Skin of body (tissue), 1 donor: ENCODE measurements at regions not wholly inside any gene's neighbourhood (a gene's known extent, or its start where the extent isn't known, plus 50 kb on each side); places are given as distances from the start of the nearest gene placed in this dataset.

ENCODE experiments used
- DNase-seq: peaks from one replicate; lab custom pipeline; 2025; lab: John Stamatoyannopoulos, UW

DNA sequence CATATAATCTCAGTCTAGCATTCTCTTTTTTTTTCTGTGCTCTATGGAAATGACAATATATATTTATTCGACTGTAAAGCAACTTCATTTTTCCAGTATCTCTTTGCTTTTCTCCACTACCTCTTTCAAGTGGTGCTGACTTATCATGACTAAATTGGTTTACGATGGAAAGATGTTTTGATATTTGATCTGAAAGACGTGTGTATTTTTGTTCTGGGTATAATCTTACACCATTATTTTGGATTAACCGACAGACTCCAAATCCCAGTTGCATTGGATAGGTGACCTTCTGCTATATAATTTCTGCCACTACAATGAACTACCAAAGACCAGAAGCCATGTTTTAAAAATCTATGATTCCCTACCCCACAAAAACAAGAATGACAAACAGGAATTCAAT is 380.5 kb upstream of the NFE2L3 start:
- no peak for DNase-seq

DNA sequence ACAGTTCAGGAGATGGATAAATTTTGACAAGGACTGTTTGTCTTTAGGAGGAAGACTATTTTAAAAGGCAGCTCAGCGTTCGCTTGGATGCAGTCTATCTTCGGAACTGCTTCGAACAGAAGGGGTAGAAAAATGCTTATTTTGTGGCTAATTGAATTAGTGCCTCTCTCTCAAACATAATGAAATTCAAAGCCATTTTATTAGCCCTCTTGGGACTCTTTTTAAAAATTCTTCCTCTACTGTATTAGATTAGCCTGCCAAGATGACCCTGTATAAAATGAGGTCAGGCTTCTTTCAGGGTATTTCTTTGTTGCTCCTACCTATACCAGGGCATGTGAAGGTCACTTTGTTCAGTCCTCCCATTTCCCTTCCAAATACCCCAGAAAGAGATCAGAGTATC is 379.2 kb upstream of the NFE2L3 start:
- no peak for DNase-seq

DNA sequence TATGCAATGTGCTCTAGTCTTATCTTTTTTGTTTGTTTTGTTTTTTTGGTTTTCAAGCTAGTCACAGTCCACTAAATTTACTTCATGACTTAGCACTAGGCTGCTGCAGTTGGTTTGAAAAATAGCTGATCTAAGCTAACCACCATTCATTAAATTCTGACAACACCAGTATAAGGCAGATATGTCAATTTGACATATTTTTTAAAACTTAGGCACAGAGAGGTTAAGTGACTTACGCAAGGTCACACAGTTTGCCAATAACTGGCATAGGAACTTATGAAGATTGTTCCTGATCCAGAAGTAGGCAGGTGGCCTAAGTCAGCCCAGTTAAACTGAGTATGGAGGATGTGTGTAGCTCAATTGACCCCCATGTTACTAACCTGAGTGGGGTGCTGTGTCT is 377.3 kb upstream of the NFE2L3 start:
- no peak for DNase-seq

GRCh38 chr7:25775570-25775969 is 376.4 kb upstream of the NFE2L3 start:
- DNase-seq = no peak

DNA sequence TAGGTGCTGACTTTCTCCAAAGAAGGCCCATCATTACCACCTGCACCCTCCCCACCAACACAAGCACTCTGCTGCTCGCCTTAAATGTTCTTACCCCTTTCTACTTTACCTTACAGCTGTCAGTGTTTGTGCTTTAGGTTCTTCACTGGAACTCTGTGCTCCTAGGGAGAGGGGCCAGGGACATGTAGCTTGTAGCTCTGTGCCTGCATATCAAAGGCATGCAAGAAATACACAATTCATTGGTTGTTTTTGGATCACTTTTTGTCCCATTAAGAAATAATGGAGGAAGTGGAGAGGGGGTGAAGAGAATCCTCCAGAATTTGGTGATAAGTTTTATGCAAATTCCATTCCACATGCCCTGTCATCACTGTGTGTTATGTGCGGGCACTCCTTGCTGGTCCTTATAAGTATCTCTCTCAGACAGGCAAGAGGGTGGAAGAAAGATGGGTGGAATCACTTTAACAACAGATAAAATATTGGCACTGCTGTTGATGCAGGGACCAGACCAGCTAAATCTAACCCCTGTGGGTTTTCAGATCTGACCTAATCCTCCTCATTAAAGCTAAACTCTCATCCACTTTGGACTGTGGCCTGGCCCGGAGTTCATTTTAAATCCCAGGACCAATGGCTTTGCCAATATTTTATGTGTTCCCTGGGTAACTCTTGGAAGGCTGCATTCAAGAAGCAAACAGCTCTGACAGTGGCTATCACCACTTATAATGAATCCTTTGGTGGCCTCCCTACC is 375.8 kb upstream of the NFE2L3 start:
- peak; percentile 71 for DNase-seq

DNA sequence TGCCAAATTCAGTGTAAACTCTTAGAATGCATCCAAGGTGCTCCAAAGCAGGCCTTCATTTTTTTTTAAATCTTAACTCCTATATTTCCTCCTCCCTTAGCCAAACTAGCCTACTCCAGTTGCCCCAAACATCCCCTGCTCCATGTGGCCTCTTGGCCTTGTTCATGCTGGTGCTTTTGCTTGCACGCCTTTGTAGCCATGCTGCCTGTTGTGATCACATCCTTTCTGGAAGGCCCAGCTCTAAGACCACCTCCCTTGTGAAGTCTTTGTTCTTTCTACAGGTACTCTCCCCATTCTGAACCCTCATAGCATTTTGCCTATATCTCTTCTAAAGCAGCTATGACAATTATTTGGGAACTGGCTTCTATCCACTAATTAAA is 375.3 kb upstream of the NFE2L3 start:
- DNase-seq = no peak

DNA sequence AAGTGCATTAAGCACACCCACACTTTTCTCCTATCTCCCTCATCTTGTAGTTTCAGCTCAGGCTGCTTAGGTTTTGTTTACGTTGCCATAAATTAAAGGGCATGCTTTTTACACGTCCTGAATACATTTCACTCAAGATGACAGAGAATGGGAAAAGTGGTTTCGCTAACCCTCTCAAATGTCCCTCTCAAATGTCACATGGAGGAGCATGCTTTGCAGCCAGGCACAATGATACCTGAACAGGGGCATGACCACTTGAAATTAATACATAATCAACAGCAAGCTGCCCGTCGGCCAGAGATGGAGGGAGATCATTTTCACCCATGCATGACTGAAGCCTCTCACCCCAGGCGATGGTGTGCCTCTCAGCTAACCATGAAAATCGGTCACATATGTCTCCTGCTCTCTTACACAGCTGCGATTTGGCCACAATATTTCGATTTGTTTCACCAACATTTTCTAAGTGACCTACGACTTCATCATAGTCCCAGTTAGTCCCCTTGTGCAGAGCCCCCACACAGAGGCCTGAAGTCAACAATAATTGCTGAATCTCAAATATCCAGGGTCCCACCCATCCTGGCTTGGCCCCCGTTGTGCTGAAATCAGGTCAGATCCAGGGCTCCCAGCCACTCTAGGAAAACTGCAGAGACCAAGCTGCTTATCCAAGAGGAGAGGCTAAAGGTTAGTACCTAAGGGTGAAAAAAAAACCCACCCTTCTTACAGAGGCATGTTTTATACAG is 373.9 kb upstream of the NFE2L3 start:
- no peak for DNase-seq

GRCh38 chr7:25779002-25779546 is 372.9 kb upstream of the NFE2L3 start:
- DNase-seq = no peak

GRCh38 chr7:25780904-25781303 is 371.1 kb upstream of the NFE2L3 start:
- no peak for DNase-seq

- DNase-seq = no peak
Measured at GRCh38 chr7:25781704-25782103, 370.3 kb upstream of the NFE2L3 start.

DNA sequence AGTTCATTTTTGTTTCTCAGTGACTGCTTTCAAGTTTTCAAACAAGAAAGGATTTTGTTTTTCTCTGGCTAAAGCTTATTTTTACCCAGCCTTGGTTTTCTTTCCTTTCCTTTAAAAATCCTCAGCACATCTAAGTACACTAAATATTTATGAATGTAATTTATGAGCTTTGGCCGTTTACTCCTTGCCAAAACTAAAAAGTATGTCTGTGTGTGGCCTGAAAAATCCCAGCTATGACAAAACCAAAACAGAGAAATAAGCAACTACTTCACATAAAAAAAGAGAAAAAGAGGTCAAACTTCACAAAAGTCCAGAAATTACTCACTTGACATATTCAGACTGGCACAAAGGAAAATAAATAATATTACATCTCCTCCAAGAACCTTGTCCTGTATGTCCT is 365.1 kb upstream of the NFE2L3 start:
- DNase-seq = peak; percentile 39

DNA sequence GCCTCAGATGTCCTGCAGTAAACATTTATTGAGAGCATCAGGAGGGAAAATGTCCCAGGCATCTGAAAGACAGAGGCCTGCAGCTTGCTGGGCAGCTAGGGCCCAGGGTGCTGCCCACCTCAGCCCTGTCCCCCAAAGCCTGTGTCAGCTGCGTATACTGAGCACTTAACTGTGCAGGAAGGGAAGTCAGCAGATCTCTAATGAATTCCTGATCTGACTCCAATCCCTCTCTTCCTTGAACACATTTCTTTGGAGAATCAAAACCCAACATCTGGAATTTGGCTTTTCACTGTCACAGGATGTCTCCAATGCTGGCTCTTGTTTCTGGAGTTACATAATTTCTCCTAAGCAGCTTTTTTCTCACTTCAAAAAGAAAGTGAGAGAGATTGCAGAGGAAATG is 364.7 kb upstream of the NFE2L3 start:
- DNase-seq = peak; percentile 51

- no peak for DNase-seq
Measured at GRCh38 chr7:25788371-25788770, 363.6 kb upstream of the NFE2L3 start.

- no peak for DNase-seq
Measured at GRCh38 chr7:25788961-25789620, 362.9 kb upstream of the NFE2L3 start.

GRCh38 chr7:25789701-25790640 is 362.0 kb upstream of the NFE2L3 start:
- DNase-seq = no peak

DNA sequence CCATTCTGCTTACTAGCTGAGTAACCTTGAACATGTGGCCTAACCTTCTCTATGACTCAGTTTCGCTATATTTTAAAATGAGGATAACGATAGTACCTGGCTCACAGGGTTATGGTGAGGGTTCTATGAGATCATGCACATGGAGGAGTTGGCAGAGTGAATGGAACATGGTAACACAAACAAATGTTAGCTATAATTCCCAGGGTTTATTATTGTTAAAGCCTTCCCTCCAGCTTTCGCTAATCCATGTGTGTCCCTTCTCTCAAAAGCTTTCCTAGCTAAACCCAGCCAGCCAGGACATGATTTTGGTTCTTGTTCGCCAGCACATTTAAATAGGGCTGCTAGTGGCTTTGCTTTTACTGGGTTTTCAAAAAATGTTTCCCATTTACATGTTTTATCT is 361.0 kb upstream of the NFE2L3 start:
- DNase-seq = no peak

DNA sequence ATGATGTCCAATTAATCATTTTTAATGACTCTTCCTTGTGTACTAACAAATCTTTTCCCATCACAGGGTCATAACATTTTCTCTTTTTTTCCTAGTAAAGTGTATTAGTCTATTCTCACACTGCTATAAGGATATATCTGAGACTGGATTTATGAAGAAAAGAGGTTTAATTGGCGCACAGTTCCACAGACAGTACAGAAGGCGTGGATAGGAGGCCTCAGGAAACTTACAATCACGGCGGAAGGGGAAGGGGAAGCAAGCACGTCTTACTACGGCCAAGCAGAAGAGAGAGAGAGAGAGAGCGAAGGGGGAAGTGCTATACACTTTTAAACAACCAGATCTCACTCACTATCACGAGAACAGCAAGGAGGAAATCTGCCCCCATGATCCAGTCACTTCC is 359.4 kb upstream of the NFE2L3 start:
- DNase-seq = no peak

GRCh38 chr7:25795824-25796235 is 356.2 kb upstream of the NFE2L3 start:
- peak; percentile 38 for DNase-seq

DNA sequence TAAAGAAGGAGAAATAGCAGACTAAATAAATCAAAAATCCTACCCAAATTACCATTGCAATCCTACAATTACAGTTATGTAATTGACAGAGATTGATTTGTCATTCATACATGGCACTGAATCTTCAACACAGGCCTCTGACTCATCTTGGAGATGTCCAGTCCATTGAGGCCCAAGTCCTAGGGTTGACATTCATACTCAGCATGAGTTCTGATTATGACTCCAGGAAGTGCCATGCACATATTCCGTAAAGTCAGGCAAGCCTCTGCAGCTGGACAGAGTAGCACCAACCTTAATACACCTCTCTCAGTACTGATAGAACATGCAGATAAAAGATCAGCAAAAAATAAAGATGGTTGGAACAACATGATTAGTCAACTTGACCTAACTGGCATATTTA is 353.7 kb upstream of the NFE2L3 start:
- DNase-seq = no peak

DNA sequence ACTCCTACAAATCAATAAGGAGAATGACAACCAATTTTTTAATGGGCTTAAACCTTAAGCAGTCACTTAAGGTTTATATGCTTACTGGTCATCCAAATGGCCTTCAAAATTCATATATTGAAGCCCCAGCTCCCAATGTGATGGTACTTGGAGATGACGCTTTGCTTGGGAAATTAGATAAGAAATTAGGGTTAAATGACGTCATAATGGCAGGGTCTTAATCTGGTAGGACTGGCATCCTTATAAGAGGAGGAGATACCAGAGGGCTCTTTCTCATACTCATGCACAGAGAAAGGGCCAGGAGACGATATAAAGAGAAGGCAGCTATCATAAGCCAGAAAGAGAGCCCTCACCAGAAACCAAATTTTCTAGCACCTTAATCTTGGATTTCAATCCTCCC is 350.8 kb upstream of the NFE2L3 start:
- DNase-seq = no peak

GRCh38 chr7:25802057-25802456 is 349.9 kb upstream of the NFE2L3 start:
- no peak for DNase-seq
